ENCODE measurements at regions not wholly inside any gene's neighbourhood (a gene's known extent, or its start where the extent isn't known, plus 50 kb on each side); places are given as distances from the start of the nearest gene placed in this dataset.
"Not testable (repeated sequence)": the region's sequence is repeated elsewhere in the genome, so short reads cannot be mapped to it uniquely, and the experiment has no call there.

- no peak for DNase-seq
These were observed 52.0 kb downstream of the OLIG1 start for GRCh38 chr21:33121715-33122475.

- DNase-seq, result no peak
These were observed 52.6 kb downstream of the OLIG1 start for GRCh38 chr21:33122507-33122906.

DNA sequence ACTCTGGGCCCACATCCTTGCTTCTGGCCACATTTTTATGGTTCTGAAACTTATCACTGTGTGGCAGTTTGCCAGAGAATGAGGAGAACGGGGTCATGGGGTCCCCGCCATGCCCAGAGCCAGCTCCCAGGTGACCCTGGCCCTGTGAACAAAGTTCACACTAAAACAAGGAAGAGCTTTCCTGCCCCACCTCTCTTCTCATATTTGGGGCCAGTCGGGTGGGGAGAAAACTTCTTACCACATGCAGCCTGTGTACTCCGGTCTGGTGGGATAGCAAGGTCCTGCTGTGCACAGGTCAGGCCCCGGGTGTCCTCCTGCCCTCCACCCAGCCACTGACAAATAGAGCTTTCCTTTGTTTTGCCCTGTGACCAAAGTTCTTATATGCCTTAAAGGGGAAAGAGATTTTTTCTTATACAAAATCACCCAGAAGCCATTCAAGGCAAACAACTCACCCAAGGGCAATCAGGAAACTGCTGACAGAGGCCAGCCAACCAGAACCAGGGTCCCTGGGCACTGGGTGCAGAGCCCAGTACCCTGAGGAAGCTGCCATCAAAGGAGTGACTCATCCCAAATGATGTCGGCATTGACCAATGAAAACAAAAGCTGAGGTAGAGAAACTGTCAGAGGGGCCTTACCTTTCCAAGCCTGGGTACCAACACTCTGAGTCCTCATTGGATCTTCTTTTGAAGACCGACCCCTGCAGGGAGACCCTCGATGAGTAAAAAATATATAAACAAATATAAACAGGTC lies 53.6 kb downstream of the OLIG1 start:
- no peak for DNase-seq

- DNase-seq, result no peak
These were observed 54.9 kb downstream of the OLIG1 start for GRCh38 chr21:33124889-33125288.

DNA sequence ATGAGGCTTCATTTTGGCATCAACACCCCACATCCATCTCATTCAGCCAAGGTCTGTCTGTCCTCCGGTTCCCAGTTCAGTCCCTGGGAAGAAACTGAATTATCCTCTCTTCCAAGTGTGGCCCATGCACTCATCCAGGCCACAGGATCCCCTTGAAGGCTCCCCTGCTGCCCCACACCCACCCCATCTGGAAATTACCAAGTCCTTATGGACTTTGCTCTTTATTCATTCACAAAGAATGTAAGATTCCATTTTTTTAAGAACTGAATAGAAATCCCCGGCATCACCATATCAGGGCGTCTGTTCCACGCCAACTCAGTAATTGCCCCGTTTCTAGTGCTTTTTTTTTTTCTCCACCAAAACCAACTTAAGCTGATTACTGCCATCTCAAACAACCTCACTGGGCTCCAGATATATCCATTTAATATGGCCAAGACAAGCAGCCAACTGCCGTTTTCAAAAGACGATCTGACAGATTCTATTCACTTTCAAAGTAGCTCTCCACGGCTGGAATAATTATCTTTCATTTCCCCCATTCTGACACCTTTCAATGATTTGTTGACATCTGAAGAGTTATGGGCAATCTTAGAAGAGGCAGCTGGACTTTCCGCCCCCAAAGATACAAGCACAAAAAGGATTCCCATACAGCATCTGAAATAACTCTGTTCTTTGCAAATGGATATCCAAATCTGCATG lies 55.9 kb downstream of the OLIG1 start:
- DNase-seq, result no peak

DNA sequence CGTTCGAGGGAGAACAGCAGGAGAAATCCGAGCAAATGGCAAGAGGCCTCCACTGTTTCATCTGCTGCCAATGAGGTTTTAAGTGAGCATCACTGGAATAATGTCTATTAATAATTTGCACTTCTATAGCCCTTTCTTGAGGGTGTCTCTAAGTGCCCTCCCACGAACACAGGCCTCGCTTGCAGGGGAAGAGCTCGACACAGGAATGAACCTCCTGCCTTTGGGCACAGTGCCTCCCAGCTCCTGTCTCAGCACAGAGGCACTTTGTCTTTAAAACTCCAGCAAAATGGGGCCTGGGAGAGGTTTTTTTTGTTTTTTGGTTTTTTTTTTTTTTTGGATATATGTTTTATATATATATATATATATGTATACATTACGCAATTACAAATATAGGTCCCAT lies 56.6 kb downstream of the OLIG1 start:
- DNase-seq, result no peak

- peak; percentile 70 to 74 for DNase-seq
These were observed 57.4 kb downstream of the OLIG1 start for GRCh38 chr21:33127154-33127867.

DNA sequence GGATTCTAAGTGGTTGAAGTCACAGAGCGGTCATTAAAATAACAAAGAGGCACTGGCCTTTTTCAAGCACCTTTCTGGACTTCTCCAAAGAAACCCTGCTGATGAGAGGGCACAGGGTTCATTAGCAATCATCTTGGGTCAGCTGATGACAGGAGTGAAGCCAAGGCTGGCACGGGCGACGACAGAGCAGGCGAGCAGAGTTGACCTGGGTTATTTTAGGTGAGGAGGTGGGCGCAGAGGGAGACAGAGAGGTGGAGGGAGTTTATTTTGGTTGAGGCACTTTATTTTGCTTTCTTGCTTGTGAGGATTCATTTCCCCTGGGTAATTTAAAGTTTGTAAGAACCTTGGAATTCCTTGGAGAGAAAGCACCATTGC lies 57.9 kb downstream of the OLIG1 start:
- no peak for DNase-seq

- DNase-seq, result no peak
These were observed 58.6 kb downstream of the OLIG1 start for GRCh38 chr21:33128538-33128937.

GRCh38 chr21:33132054-33132453 lies 62.1 kb downstream of the OLIG1 start:
- no peak for DNase-seq

GRCh38 chr21:33133892-33134291 lies 64.0 kb downstream of the OLIG1 start:
- DNase-seq, result no peak

- DNase-seq, result no peak
These were observed 66.0 kb downstream of the OLIG1 start for GRCh38 chr21:33135925-33136324.

- no peak for DNase-seq
These were observed 67.0 kb downstream of the OLIG1 start for GRCh38 chr21:33136847-33137502.

- DNase-seq, result no peak
These were observed 69.1 kb downstream of the OLIG1 start for GRCh38 chr21:33139084-33139483.

DNA sequence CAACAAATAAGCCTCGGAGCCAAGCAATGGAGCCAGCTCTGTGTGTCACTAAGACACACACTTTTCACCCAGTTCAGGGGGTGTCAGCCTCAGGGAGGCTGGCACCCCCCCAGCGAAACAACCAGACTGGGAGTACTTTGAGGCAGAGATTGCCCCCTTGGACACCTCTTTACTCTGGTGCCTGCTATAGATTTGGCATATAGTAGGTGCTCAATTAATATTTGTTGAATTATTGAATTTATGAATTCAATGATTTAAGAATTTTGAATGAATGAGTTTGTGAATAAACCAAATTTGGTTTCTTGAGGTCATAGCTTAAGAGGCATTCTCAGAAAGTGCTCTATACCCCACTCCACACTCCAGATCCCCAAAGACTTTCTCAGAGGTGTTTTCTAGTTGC lies 70.3 kb downstream of the OLIG1 start:
- no peak for DNase-seq

DNA sequence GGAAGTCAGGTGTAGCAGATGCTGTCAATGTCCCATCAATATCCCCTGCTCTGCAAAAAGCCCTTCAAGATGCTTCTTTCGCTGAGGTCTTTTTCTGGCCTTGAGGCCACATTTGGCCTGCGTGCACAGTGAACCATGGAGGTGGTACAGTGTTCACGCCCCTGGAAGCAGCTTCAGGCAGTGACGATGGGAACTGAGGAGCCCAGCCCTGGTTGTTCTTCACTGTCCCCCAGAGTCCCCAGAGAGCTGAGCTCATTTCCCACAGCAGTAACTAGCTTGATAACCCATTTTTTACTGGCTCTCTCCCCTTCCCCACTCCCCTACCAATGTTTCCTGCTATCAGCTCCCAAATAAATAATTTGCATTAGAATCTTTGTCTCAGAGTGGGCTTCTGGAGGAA lies 76.5 kb downstream of the OLIG1 start:
- DNase-seq, result no peak

GRCh38 chr21:33149181-33149580 lies 79.2 kb downstream of the OLIG1 start:
- DNase-seq, result no peak

- not testable (repeated sequence) for DNase-seq
These were observed 78.8 kb upstream of the IFNAR2 start for GRCh38 chr21:33150968-33151367.

DNA sequence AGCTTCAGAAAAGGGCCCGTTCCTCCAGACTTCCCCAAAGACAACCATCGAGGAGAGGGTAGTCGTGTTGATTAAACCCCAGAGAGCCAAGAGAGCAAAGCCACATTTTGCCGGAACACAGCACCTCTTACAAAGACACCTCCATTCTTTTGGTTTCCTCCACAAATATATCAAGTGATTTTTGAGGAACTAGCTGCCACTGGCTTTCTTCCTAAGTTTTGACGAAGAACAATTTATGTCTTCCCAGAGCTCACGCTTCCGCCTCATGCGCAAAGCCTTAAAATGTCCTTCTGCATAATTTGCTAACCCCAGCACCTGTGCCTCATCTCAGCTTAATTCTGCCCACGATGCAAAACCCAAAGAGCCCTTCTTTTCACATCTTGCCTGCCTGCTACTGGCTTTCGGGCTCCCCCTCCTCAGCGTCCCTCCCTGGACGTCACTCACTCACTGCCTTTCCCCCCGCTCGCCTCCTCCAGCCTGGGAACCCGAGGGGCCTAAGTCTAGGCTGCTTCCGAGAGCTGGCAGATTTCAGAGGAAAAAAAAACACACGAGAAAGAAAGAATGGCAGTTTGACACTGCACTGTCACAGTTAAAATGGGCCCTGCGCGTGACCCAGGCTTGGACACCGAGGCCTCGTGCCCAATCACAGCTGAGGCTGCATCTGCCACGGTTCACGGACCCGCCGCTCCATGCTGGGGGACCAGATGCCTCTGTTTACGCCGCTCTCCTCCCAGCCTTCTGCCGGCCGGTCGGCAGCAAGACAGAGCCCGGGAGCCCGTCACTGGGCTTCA lies 77.6 kb upstream of the IFNAR2 start:
- no peak for DNase-seq

GRCh38 chr21:33152732-33153130 lies 77.0 kb upstream of the IFNAR2 start:
- DNase-seq, result no peak

DNA sequence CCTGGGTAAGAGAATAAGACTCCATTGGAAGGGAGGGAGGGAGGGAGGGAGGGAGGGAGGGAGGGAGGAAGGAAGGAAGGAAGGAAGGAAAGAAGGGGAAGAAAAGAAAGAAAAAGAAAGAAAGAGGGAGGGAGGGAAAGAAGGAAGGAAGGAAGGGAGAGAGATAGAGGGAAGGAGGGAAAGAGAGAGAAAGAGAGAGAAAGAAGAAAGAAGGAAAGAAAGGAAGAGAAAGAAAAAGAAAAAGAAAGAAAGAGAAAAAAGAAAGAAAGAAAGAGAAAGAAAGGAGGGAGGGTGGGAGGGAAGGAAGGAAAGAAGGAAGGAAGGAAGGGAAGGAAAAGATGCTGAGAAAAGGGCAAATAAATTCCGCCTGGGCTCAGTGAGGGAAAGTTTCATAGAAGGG lies 74.7 kb upstream of the IFNAR2 start:
- DNase-seq, result no peak

DNA sequence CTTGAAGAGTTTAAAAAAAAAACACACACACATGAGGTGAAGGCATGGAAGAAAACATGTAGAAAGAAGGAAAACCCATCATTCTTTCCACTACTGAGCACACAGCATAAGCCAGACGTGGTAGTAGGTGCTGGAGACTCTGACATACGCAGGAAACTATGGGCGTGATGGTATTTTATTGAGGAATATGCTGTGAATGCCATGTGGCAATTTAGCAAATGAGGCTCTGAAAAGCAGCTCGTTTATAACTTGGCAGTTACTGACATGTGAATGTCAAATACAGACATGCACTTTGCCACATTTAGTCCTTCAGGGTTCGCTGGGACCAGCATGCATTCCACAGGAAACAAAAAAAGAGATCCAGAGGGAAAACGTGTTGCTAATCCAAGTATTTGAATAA lies 74.3 kb upstream of the IFNAR2 start:
- DNase-seq, result no peak
